Mesenchymal stem cell (in vitro differentiated cells and primary cell): ENCODE measurements at regions not wholly inside any gene's neighbourhood (a gene's known extent, or its start where the extent isn't known, plus 50 kb on each side); places are given as distances from the start of the nearest gene placed in this dataset.

Experiments used
- DNase-seq: peaks from one replicate; pipeline ENCODE4 v3.0.0-alpha.2; 2013
- H2AFZ ChIP-seq: one replicate; pipeline ENCODE4 v1.6.1; 2013; ENCODE audit warnings: low read depth, mild to moderate bottlenecking, control low read depth, inconsistent platforms, low read length, moderate library complexity
- H2AK5ac ChIP-seq: 2 replicates; pipeline ENCODE4 v1.6.1; 2013; ENCODE audit warnings: low read length, moderate library complexity, mild to moderate bottlenecking, inconsistent platforms; ENCODE audit not compliant: severe bottlenecking
- H2BK120ac ChIP-seq: one replicate; pipeline ENCODE4 v1.6.1; 2013; ENCODE audit warnings: low read depth, mild to moderate bottlenecking, inconsistent platforms, low read length, moderate library complexity
- H2BK12ac ChIP-seq, 2 experiments: one replicate each; pipeline ENCODE4 v1.6.1; 2013; ENCODE audit warnings: inconsistent platforms in 2 of 2, low read length in 2 of 2, mild to moderate bottlenecking in 2 of 2, moderate library complexity in 2 of 2, control low read depth in 1 of 2
- H2BK15ac ChIP-seq: one replicate; pipeline ENCODE4 v1.6.1; 2013; ENCODE audit warnings: mild to moderate bottlenecking, low read depth, inconsistent platforms; ENCODE audit not compliant: poor library complexity, severe bottlenecking
- H2BK5ac ChIP-seq: 2 replicates; pipeline ENCODE4 v1.6.1; 2013; ENCODE audit warnings: low read depth, mild to moderate bottlenecking, low read length, control low read depth, inconsistent platforms; ENCODE audit not compliant: poor library complexity, severe bottlenecking
- H3K14ac ChIP-seq, 2 experiments: one replicate each; pipeline ENCODE4 v1.6.1; 2013; ENCODE audit warnings: inconsistent platforms in 2 of 2, low read length in 2 of 2, control low read depth in 1 of 2, mild to moderate bottlenecking in 1 of 2, moderate library complexity in 1 of 2
- H3K18ac ChIP-seq, 2 experiments: one replicate each; pipeline ENCODE4 v1.6.1; 2013; ENCODE audit warnings: inconsistent platforms in 2 of 2, low read length in 2 of 2, control low read depth in 1 of 2, low read depth in 1 of 2, mild to moderate bottlenecking in 1 of 2
- H3K23ac ChIP-seq, 2 experiments: one replicate each; pipeline ENCODE4 v1.6.1; 2013; ENCODE audit warnings: inconsistent platforms in 2 of 2, low read length in 2 of 2, mild to moderate bottlenecking in 2 of 2, moderate library complexity in 2 of 2, control low read depth in 1 of 2
- H3K27ac ChIP-seq: 2 replicates; pipeline ENCODE4 v1.5.1; 2013; ENCODE audit warnings: mild to moderate bottlenecking, moderate library complexity, low read length, control low read depth, inconsistent platforms; ENCODE audit not compliant: poor library complexity, severe bottlenecking
- H3K27me3 ChIP-seq, 2 experiments: 2 replicates each; pipeline versions ENCODE4 v1.6.1 to v1.7.0; 2013; ENCODE audit warnings: low read length in 2 of 2, mild to moderate bottlenecking in 2 of 2, moderate library complexity in 2 of 2, control low read depth in 1 of 2, inconsistent platforms in 1 of 2; ENCODE audit not compliant: control insufficient read depth in 1 of 2, insufficient read depth in 1 of 2
- H3K36me3 ChIP-seq, 2 experiments: 2 replicates each; pipeline versions ENCODE4 v1.6.1 to v1.7.0; 2013; ENCODE audit warnings: low read length in 2 of 2, control low read depth in 1 of 2, inconsistent platforms in 1 of 2, low read depth in 1 of 2, mild to moderate bottlenecking in 1 of 2; ENCODE audit not compliant: insufficient read depth in 2 of 2, control insufficient read depth in 1 of 2
- H3K4ac ChIP-seq, 2 experiments: one replicate each; pipeline ENCODE4 v1.6.1; 2013; ENCODE audit warnings: inconsistent platforms in 2 of 2, low read length in 2 of 2, mild to moderate bottlenecking in 2 of 2, moderate library complexity in 2 of 2, control low read depth in 1 of 2, low read depth in 1 of 2
- H3K4me1 ChIP-seq: 2 replicates; pipeline ENCODE4 v1.6.1; 2013; ENCODE audit warnings: low read depth, low read length, control low read depth; ENCODE audit not compliant: control insufficient read depth, insufficient read depth
- H3K4me2 ChIP-seq: 2 replicates; pipeline ENCODE4 v1.6.1; 2013; ENCODE audit warnings: low read length, mild to moderate bottlenecking, inconsistent platforms; ENCODE audit not compliant: poor library complexity, severe bottlenecking
- H3K4me3 ChIP-seq, 2 experiments: 2 replicates each; pipeline versions ENCODE4 v1.5.1 to v1.7.0; 2013; ENCODE audit warnings: low read length in 2 of 2, mild to moderate bottlenecking in 2 of 2, control low read depth in 1 of 2, low read depth in 1 of 2; ENCODE audit not compliant: insufficient read depth in 1 of 2
- H3K79me1 ChIP-seq: replicated peaks from 2 replicates; pipeline ENCODE4 v1.6.1; 2013; ENCODE audit warnings: mild to moderate bottlenecking, control low read depth, low read length, inconsistent platforms; ENCODE audit not compliant: poor library complexity, severe bottlenecking
- H3K9ac ChIP-seq: 2 replicates; pipeline ENCODE4 v1.7.0; 2013; ENCODE audit warnings: mild to moderate bottlenecking, low read length, moderate library complexity
- H3K9me3 ChIP-seq: 2 replicates; pipeline ENCODE4 v1.7.0; 2013; ENCODE audit warnings: mild to moderate bottlenecking, low read length; ENCODE audit not compliant: control insufficient read depth
- H4K8ac ChIP-seq: one replicate; pipeline ENCODE4 v1.6.1; 2013; ENCODE audit warnings: inconsistent platforms, mild to moderate bottlenecking, low read length, moderate library complexity
- H4K91ac ChIP-seq: one replicate; pipeline ENCODE4 v1.6.1; 2013; ENCODE audit warnings: mild to moderate bottlenecking, low read length, inconsistent platforms
- WGBS: methylation state at CpG from one replicate; pipeline ENCODE4 v1.1.7; 2013; ENCODE audit warnings: mixed read lengths; 5-methylcytosine and 5-hydroxymethylcytosine counted together

DNA sequence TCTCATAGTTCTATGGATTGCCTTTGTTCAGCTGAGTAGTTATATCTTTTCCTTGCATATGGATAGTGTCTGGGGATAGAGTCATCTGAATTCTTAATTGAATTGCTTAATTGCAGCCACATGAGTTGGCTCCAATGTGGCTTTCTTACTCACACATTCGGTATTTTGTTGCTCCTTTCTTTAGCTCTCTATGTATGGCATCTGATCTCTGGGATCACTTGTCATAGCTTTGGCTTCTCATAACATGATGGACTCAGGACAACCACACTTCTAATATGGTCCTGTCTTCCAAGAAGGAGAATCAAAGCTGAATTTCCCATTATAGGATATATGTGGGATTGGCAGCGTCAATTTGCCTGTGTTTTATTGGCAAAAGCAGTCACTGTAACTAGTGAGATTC is 716.2 kb downstream of the NCAM2 start:
- no peak overlapping the region for H2BK5ac ChIP-seq
- no peak overlapping the region for H2BK12ac ChIP-seq
- no peak overlapping the region for H2AFZ ChIP-seq
- no peak overlapping the region for H3K27ac ChIP-seq
- H3K4me2 ChIP-seq = no peak overlapping the region
- H3K79me1 ChIP-seq = no peaks in the 10 kb centered on the region
- no peak overlapping the region for H3K18ac ChIP-seq
- no peak overlapping the region for H2BK15ac ChIP-seq
- no peak overlapping the region for H4K91ac ChIP-seq
- no peak overlapping the region for H2AK5ac ChIP-seq
- no peak overlapping the region for H2BK120ac ChIP-seq
- H3K36me3 ChIP-seq = no peaks in the 10 kb centered on the region
- H3K4ac ChIP-seq = no peak overlapping the region
- peak overlapping the region; percentile 20 for H3K9ac ChIP-seq
- H3K27me3 ChIP-seq = no peaks in the 10 kb centered on the region
- no peaks in the 10 kb centered on the region for H3K4me1 ChIP-seq
- no peak overlapping the region for H4K8ac ChIP-seq
- no peak overlapping the region for H3K14ac ChIP-seq
- H3K9me3 ChIP-seq = no peaks in the 10 kb centered on the region
- peak; percentile 69 for DNase-seq
- no peak overlapping the region for H3K23ac ChIP-seq
- peak overlapping the region in 1 of 2 experiments; percentile 54 for H3K4me3 ChIP-seq
- WGBS = 46% methylated on average over 2 of the region's 2 CpGs

DNA sequence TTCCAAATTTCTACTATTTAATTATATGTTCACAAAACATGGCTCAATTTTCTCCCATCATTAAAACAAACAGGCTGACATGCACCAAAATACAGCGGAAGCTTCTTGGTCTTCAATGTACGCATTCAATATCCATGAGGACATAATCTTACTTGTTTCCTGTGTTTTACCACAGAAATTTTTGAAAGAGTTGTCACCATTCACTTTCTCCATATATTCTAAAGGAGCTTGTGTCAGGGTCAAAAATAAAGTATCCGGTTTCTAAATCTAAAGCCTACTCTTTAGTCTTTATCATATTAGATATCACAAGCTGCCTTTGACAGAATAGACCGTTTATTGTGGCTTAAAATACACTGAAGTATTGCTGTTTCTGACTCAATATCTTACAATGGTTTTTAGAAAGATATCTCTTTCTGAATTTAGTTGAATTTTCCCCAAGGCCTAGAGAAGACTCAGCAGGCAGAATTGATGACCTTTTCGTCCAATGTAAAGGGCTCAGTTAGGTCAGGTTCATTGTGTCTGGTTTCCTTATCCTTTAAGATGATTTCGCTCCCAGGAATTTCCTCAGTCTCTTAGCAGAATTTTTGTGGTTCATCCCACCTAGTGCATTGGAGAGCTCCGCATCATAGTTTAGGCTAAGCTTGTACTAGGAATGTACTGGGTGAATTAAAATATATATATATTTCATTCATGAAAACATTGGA is 717.2 kb downstream of the NCAM2 start:
- no peaks in the 10 kb centered on the region for H3K79me1 ChIP-seq
- H3K4me2 ChIP-seq = no peak overlapping the region
- no peak overlapping the region for H4K91ac ChIP-seq
- no peak overlapping the region for H2BK5ac ChIP-seq
- H3K23ac ChIP-seq = no peak overlapping the region
- no peak overlapping the region for H3K4me3 ChIP-seq
- no peak overlapping the region for H4K8ac ChIP-seq
- no peak overlapping the region for H2BK12ac ChIP-seq
- H3K4me1 ChIP-seq = no peaks in the 10 kb centered on the region
- peak; percentile 56 for DNase-seq
- H3K36me3 ChIP-seq = no peaks in the 10 kb centered on the region
- H3K9me3 ChIP-seq = no peaks in the 10 kb centered on the region
- no peak overlapping the region for H2BK15ac ChIP-seq
- no peak overlapping the region for H3K14ac ChIP-seq
- no peak overlapping the region for H3K9ac ChIP-seq
- H2AFZ ChIP-seq = no peak overlapping the region
- H3K27me3 ChIP-seq = no peaks in the 10 kb centered on the region
- H3K18ac ChIP-seq = no peak overlapping the region
- no peak overlapping the region for H3K27ac ChIP-seq
- 60% methylated on average over 4 of the region's 7 CpGs for WGBS
- H3K4ac ChIP-seq = no peak overlapping the region
- no peak overlapping the region for H2BK120ac ChIP-seq
- H2AK5ac ChIP-seq = no peak overlapping the region

DNA sequence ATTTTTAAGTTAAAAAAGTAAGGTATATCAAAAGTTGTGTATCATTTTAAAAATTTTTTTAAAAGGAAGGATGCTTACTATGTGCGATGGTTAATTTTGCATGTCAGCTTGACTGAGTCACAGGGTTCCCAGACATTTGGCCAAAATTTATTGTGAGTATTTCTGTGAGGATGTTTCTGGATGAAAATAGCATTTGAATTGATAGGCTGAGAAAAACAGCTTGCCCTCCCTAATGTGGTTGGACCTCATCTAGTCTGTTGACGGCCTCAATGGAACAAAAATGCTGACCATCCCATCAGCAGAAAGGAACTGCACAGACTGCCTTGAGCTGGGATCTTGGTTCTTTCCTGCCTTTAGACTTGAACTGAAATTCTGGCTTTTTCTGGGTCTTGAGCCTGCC is 724.5 kb downstream of the NCAM2 start:
- WGBS = 93% methylated on average over 2 of the region's 2 CpGs

DNA sequence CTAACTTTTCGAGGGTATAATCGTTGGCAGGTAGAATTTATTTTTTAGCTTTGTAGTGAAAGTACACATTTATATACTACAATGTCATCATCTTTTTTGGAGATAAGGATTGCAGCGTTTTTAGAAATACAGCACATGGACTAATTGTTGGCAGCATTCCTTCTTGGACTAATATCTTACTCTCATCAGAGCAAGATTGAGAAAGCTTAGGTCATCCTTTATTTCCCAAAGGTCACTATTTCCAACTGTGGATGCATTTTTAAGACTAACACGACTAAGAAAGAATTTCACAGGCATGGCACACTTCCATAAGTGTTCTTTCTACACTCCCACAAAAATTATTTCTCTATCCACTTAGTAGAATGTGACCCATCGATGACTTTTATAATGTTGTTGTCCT is 732.3 kb downstream of the NCAM2 start:
- Histone ChIP-seq H3K9ac (no peak overlapping the region), H3K27ac (no peak overlapping the region), H2BK120ac (no peak overlapping the region), H2AFZ (no peak overlapping the region), H3K18ac (no peak overlapping the region), H3K36me3 (no peaks in the 10 kb centered on the region), H4K8ac (no peak overlapping the region), H3K14ac (no peak overlapping the region), H3K4me3 (no peak overlapping the region), H2BK12ac (no peak overlapping the region), H3K23ac (no peak overlapping the region), H2AK5ac (no peak overlapping the region), H4K91ac (no peak overlapping the region), H3K9me3 (peaks cover 5% of the 10 kb centered on the region), H3K4ac (no peak overlapping the region), H2BK5ac (no peak overlapping the region), H3K79me1 (no peaks in the 10 kb centered on the region), H3K4me1 (no peaks in the 10 kb centered on the region), H3K27me3 (no peaks in the 10 kb centered on the region), H2BK15ac (no peak overlapping the region), H3K4me2 (no peak overlapping the region)
- no peak for DNase-seq
- whole genome bisulfite sequencing = 60% methylated on average over 2 of the region's 5 CpGs

More for the DNA sequence above, 724.5 kb downstream of the NCAM2 start:
- no peaks in the 10 kb centered on the region for H3K79me1 ChIP-seq
- H2AK5ac ChIP-seq = no peak overlapping the region
- no peak for DNase-seq
- H3K9ac ChIP-seq = no peak overlapping the region
- H3K27ac ChIP-seq = no peak overlapping the region
- no peak overlapping the region for H3K18ac ChIP-seq
- H4K91ac ChIP-seq = no peak overlapping the region
- no peaks in the 10 kb centered on the region for H3K4me1 ChIP-seq
- no peaks in the 10 kb centered on the region for H3K36me3 ChIP-seq
- H2BK12ac ChIP-seq = no peak overlapping the region
- H2BK5ac ChIP-seq = no peak overlapping the region
- H3K9me3 ChIP-seq = no peaks in the 10 kb centered on the region
- H3K23ac ChIP-seq = no peak overlapping the region
- no peak overlapping the region for H3K4me3 ChIP-seq
- no peaks in the 10 kb centered on the region for H3K27me3 ChIP-seq
- no peak overlapping the region for H3K4me2 ChIP-seq
- no peak overlapping the region for H3K14ac ChIP-seq
- no peak overlapping the region for H4K8ac ChIP-seq
- H3K4ac ChIP-seq = no peak overlapping the region
- H2AFZ ChIP-seq = no peak overlapping the region
- no peak overlapping the region for H2BK120ac ChIP-seq
- H2BK15ac ChIP-seq = no peak overlapping the region
